ENCODE measurements at regions not wholly inside any gene's neighbourhood (a gene's known extent, or its start where the extent isn't known, plus 50 kb on each side); places are given as distances from the start of the nearest gene placed in this dataset.

- TF ChIP-seq, protein P1, sequence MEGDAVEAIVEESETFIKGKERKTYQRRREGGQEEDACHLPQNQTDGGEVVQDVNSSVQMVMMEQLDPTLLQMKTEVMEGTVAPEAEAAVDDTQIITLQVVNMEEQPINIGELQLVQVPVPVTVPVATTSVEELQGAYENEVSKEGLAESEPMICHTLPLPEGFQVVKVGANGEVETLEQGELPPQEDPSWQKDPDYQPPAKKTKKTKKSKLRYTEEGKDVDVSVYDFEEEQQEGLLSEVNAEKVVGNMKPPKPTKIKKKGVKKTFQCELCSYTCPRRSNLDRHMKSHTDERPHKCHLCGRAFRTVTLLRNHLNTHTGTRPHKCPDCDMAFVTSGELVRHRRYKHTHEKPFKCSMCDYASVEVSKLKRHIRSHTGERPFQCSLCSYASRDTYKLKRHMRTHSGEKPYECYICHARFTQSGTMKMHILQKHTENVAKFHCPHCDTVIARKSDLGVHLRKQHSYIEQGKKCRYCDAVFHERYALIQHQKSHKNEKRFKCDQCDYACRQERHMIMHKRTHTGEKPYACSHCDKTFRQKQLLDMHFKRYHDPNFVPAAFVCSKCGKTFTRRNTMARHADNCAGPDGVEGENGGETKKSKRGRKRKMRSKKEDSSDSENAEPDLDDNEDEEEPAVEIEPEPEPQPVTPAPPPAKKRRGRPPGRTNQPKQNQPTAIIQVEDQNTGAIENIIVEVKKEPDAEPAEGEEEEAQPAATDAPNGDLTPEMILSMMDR (IDR thresholded peaks at IDR 0.05): no peak
- TF ChIP-seq POLR2A (IDR thresholded peaks at IDR 0.05): no peak
Measured at GRCh38 chr7:52670608-52671225, 364.7 kb upstream of the POM121L12 start.

Data from lower leg skin (tissue), 3 donors.